ENCODE measurements at regions not wholly inside any gene's neighbourhood (a gene's known extent, or its start where the extent isn't known, plus 50 kb on each side); places are given as distances from the start of the nearest gene placed in this dataset.

- peaks cover 6 to 8% of the 10 kb centered on the region in 2 experiments; a peak in 4 of 5 replicates for H3K9me3 Mint-ChIP-seq
- H4K5ac ChIP-seq (ENCODE audit: insufficient read length, low read depth, low read length) = no peak overlapping the region
- H3K36me3 Mint-ChIP-seq (ENCODE audit: insufficient read depth in 1 of 3, low read depth in 3 of 3) = peaks cover 4 to 5% (median 4%) of the 10 kb centered on the region in 3 experiments; a peak in 5 of 7 replicates
- no peak for DNase-seq
- H3K9ac ChIP-seq (ENCODE audit: extremely low read depth, insufficient read length, low read length) = no peak overlapping the region
- TF ChIP-seq CTCF (conservative IDR thresholded peaks at IDR 0.05) = no peak
- no peak overlapping the region for H3K4me2 ChIP-seq (ENCODE audit: insufficient read depth, insufficient read length, low read length)
- no peak overlapping the region for H4K91ac ChIP-seq (ENCODE audit: insufficient read length, low read depth, low read length)
- no peaks in the 10 kb centered on the region for H3K4me1 Mint-ChIP-seq
- no peaks in the 10 kb centered on the region for H3K9me3 ChIP-seq (ENCODE audit: control insufficient read depth, low read depth, low read length)
- H3K27me3 Mint-ChIP-seq (ENCODE audit: low read depth) = no peaks in the 10 kb centered on the region; the same call in 1 of the 2 replicates
- H2BK15ac ChIP-seq (ENCODE audit: low read depth, low read length) = no peak overlapping the region
- no peak overlapping the region for H3K14ac ChIP-seq (ENCODE audit: insufficient read depth, low read length)
- H3K4me1 ChIP-seq (ENCODE audit: insufficient read depth, low read length) = no peaks in the 10 kb centered on the region
- no peak overlapping the region for H4K8ac ChIP-seq (replicated peaks; ENCODE audit: insufficient read length, low read depth, low read length)
- H4K20me1 ChIP-seq (ENCODE audit: control insufficient read depth, insufficient read depth, insufficient read length) = no peaks in the 10 kb centered on the region
- H2BK120ac ChIP-seq (ENCODE audit: low read depth, low read length, poor library complexity, severe bottlenecking) = no peak overlapping the region
- H3K79me2 ChIP-seq (ENCODE audit: insufficient read depth, low read length) = no peaks in the 10 kb centered on the region
- no peaks in the 10 kb centered on the region for H3K79me1 ChIP-seq (ENCODE audit: insufficient read depth, low read depth, low read length, poor library complexity, severe bottlenecking)
- H2BK5ac ChIP-seq (ENCODE audit: insufficient read length, low read length) = no peak overlapping the region
- 0 out of 7 replicates have a peak overlapping the region, but pooled peaks of 1 of the 3 experiments have one; percentile 47 for H3K27ac Mint-ChIP-seq
- H2BK20ac ChIP-seq (ENCODE audit: low read depth, low read length, poor library complexity, severe bottlenecking) = no peak overlapping the region
- no peaks in the 10 kb centered on the region for H3K23me2 ChIP-seq (ENCODE audit: insufficient read length, low read depth, low read length, poor library complexity, severe bottlenecking)
- no peak overlapping the region for H3K4ac ChIP-seq (ENCODE audit: low read depth, low read length)
- H2BK12ac ChIP-seq (ENCODE audit: insufficient read length, low read depth, low read length) = no peak overlapping the region
- no peaks in the 10 kb centered on the region for H3K27me3 ChIP-seq (ENCODE audit: insufficient read depth, low read length)
- no peak overlapping the region for H3K56ac ChIP-seq (ENCODE audit: insufficient read length, low read depth, low read length)
- no peak overlapping the region for H3T11ph ChIP-seq (ENCODE audit: low read length)
- H3K23ac ChIP-seq (ENCODE audit: insufficient read length, low read depth, low read length) = no peak overlapping the region
- no peak overlapping the region for H2AK5ac ChIP-seq (ENCODE audit: insufficient read length, low read length)
- no CpG with 5 or more reads among the region's 5 CpGs for WGBS (ENCODE audit: extremely low coverage, insufficient read length, low lambda C conversion rate)
- H3K27ac ChIP-seq (ENCODE audit: insufficient read length, low read depth, low read length) = no peak overlapping the region
- H3K18ac ChIP-seq (ENCODE audit: insufficient read length, low read depth, low read length) = no peak overlapping the region
- H3K4me3 Mint-ChIP-seq = no peak overlapping the region
- no peak overlapping the region for H2AFZ ChIP-seq (ENCODE audit: low read length)
These were observed 118.6 kb downstream of the DLEU7 start for GRCh38 chr13:50724913-50725312.

Data from H9 (cell line).